ENCODE measurements at regions not wholly inside any gene's neighbourhood (a gene's known extent, or its start where the extent isn't known, plus 50 kb on each side); places are given as distances from the start of the nearest gene placed in this dataset.

DNA sequence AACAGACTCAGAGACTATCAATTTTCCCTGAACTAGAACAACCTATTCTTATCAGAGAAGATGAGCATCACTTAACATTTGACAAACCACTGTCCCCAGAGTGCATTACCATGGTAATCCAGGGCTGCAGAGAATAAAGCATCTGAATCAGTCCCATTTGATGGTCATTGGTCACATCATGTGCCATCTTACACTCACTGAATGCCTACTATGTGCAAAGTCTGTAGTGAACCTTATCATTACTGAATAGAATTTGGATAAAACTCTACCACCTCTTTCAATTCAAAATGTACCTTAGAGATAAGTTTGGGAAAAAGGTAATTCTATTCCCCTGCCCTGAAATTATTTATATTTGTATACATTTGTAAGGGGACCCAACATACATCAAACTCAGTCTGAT is 156.4 kb upstream of the TRPC7 start:
- Histone ChIP-seq H3K27ac (no peak overlapping the region), H3K9me3 (no peaks in the 10 kb centered on the region), H3K36me3 (no peaks in the 10 kb centered on the region), H3K27me3 (no peaks in the 10 kb centered on the region), H3K4me3 (no peak overlapping the region), H3K4me1 (no peaks in the 10 kb centered on the region), H3K9ac (ENCODE audit: low read depth in 2 of 2, low read length in 2 of 2) (no peak overlapping the region)
- TF ChIP-seq, protein P1, sequence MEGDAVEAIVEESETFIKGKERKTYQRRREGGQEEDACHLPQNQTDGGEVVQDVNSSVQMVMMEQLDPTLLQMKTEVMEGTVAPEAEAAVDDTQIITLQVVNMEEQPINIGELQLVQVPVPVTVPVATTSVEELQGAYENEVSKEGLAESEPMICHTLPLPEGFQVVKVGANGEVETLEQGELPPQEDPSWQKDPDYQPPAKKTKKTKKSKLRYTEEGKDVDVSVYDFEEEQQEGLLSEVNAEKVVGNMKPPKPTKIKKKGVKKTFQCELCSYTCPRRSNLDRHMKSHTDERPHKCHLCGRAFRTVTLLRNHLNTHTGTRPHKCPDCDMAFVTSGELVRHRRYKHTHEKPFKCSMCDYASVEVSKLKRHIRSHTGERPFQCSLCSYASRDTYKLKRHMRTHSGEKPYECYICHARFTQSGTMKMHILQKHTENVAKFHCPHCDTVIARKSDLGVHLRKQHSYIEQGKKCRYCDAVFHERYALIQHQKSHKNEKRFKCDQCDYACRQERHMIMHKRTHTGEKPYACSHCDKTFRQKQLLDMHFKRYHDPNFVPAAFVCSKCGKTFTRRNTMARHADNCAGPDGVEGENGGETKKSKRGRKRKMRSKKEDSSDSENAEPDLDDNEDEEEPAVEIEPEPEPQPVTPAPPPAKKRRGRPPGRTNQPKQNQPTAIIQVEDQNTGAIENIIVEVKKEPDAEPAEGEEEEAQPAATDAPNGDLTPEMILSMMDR (IDR thresholded peaks at IDR 0.05): no peak
- intact Hi-C loops (cut with DNase I): no loop called here
- no peak for DNase-seq

DNA sequence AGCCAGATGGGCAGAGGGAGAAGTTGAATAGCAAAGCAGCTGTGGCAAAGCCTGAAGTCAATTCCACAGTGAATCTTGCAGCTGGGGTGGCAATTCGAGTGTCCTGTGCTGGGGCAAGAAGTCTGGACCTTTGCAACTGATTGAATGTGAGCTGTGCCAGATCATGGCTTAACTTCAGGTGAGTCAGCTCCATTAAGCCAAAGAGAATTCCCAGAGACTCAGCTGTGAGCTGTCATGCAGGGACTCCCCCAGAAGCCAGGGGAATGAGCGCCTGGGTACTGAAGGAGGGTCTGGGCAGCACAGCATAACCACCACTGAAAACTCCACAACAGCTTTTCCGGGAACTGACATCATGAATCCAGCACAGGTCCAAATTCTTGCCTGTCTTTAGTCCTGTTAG is 153.5 kb upstream of the TRPC7 start:
- TF ChIP-seq, protein P1 (IDR thresholded peaks at IDR 0.05): no peak
- Histone ChIP-seq H3K27ac (no peak overlapping the region), H3K27me3 (no peaks in the 10 kb centered on the region), H3K9ac (ENCODE audit: low read depth in 2 of 2, low read length in 2 of 2) (no peak overlapping the region), H3K36me3 (no peaks in the 10 kb centered on the region), H3K4me1 (no peaks in the 10 kb centered on the region), H3K9me3 (no peaks in the 10 kb centered on the region), H3K4me3 (no peak overlapping the region)
- intact Hi-C loops (cut with DNase I): no loop called here
- DNase-seq: no peak

GRCh38 chr5:136518174-136518573 is 152.8 kb upstream of the TRPC7 start:
- TF ChIP-seq, protein P1 (IDR thresholded peaks at IDR 0.05): no peak
- Histone ChIP-seq H3K9ac (ENCODE audit: low read depth in 2 of 2, low read length in 2 of 2) (no peak overlapping the region), H3K36me3 (no peaks in the 10 kb centered on the region), H3K4me1 (no peaks in the 10 kb centered on the region), H3K4me3 (no peak overlapping the region), H3K9me3 (no peaks in the 10 kb centered on the region), H3K27ac (no peak overlapping the region), H3K27me3 (no peaks in the 10 kb centered on the region)
- intact Hi-C loops (cut with DNase I): no loop called here
- DNase-seq: no peak

DNA sequence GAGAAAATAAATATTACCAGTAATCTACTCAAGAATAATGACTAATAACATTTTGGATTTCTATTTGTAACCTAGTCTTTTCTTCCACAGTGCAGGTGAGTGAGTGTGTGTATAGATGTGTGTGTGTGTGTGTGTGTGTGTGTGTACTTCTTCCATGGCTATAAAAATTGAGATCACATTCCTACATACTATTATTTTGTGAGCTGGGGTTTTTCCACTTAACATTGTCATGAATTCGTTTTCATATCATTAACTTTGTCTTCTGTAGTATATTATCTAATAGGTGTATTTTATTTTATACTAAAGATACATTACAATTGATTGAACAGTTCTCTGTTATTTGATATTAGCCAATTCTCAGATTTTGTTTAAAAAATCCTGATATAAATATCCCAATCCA is 152.4 kb upstream of the TRPC7 start:
- Histone ChIP-seq H3K9ac (ENCODE audit: low read depth in 2 of 2, low read length in 2 of 2) (no peak overlapping the region), H3K27me3 (no peaks in the 10 kb centered on the region), H3K36me3 (no peaks in the 10 kb centered on the region), H3K9me3 (no peaks in the 10 kb centered on the region), H3K4me1 (no peaks in the 10 kb centered on the region), H3K4me3 (no peak overlapping the region), H3K27ac (no peak overlapping the region)
- no peak for DNase-seq
- intact Hi-C loops (cut with DNase I): no loop called here
- TF ChIP-seq, protein P1 (IDR thresholded peaks at IDR 0.05): no peak

DNA sequence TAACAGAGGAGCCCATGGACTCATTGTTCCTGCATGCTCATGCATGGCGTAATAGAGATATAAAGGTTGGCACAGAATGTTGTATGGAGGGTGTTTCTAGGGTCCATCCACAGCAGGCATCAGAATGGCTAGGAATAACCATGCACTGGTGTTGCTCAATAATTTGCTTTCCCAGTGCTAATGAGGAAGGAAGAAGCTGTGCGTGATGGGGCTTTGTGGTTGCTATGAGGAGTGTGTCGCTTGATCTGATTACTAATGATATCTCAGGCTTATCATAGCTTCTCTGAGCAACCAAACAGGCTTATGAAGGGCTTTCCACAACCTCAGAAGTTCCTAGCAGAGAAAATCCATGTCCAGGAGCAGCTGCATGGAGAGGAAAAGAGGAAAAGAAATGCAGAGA is 151.3 kb upstream of the TRPC7 start:
- no peak overlapping the region for H3K9ac ChIP-seq (ENCODE audit: low read depth in 2 of 2, low read length in 2 of 2)
- DNase-seq: no peak
- H3K9me3 ChIP-seq: no peaks in the 10 kb centered on the region
- no peaks in the 10 kb centered on the region for H3K4me1 ChIP-seq
- intact Hi-C loops (cut with DNase I): no loop called here
- no peaks in the 10 kb centered on the region for H3K36me3 ChIP-seq
- H3K27me3 ChIP-seq: no peaks in the 10 kb centered on the region
- H3K4me3 ChIP-seq: no peak overlapping the region
- no peak overlapping the region for H3K27ac ChIP-seq
- TF ChIP-seq, protein P1 (IDR thresholded peaks at IDR 0.05): no peak

DNA sequence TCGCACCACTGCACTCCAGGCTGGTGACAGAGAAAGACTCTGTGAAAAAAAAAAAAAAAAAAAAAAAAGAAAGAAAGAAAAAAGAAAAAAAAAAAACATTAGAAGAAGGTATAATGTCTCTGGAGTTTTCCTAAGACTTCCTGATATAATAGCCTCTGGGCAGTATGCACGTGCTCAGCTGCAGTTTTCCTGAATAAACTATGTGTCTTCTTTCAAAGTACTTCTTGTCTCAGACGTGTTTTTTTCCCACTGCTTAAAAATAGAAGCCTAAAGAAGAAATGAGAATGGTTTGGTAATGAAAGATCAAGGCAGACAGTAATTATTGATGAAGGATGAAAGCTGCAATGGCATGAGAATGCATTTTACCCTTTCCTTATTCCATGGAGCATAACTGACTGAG is 148.1 kb upstream of the TRPC7 start:
- no peak overlapping the region for H3K4me3 ChIP-seq
- no peaks in the 10 kb centered on the region for H3K27me3 ChIP-seq
- DNase-seq: no peak
- no peaks in the 10 kb centered on the region for H3K9me3 ChIP-seq
- intact Hi-C loops (cut with DNase I): no loop called here
- H3K9ac ChIP-seq (ENCODE audit: low read depth in 2 of 2, low read length in 2 of 2): no peak overlapping the region
- no peaks in the 10 kb centered on the region for H3K4me1 ChIP-seq
- no peak overlapping the region for H3K27ac ChIP-seq
- no peaks in the 10 kb centered on the region for H3K36me3 ChIP-seq
- TF ChIP-seq, protein P1 (IDR thresholded peaks at IDR 0.05): no peak

Measured in colonic mucosa (tissue), 4 donors.